ENCODE measurements at regions not wholly inside any gene's neighbourhood (a gene's known extent, or its start where the extent isn't known, plus 50 kb on each side); places are given as distances from the start of the nearest gene placed in this dataset.

DNA sequence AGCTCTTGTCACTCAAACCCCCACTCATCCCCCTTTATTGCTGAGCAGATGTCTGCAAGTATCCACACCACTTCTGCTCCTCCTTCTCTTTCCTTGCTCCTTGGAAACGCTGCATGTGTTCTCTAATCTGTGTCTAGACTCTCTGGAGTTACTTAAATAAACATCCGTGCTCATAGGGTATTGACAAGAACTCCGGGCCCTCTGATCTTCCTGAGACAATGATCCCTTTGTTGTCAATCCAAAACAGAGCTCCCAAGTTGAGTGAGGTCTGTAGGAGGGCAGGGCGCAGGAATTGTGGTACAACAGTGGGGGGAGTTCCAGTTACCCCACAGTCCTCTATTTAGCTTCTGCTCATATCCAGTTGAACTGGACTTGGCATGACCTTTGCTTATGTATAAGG is 489.0 kb downstream of the SNAPC1 start:
- Histone ChIP-seq H3K4me3 (ENCODE audit: low read depth in 1 of 3, low read length in 3 of 3) (no peak overlapping the region), H3K27me3 (ENCODE audit: control insufficient read depth in 4 of 4, insufficient read depth in 4 of 4, low read length in 3 of 4) (peaks cover 0 to 2% (median 0%) of the 10 kb centered on the region in 4 donors), H3K36me3 (ENCODE audit: control insufficient read depth in 4 of 4, insufficient read depth in 3 of 4, low read depth in 1 of 4, low read length in 3 of 4) (no peaks in the 10 kb centered on the region), H3K9me3 (ENCODE audit: control insufficient read depth in 4 of 4, low read length in 3 of 4) (no peaks in the 10 kb centered on the region), H3K27ac (ENCODE audit: low read depth in 1 of 2, low read length in 2 of 2) (no peak overlapping the region), H3K4me1 (ENCODE audit: control insufficient read depth in 4 of 4, insufficient read depth in 4 of 4, low read length in 3 of 4) (no peaks in the 10 kb centered on the region), H3K9ac (ENCODE audit: low read depth in 1 of 2, low read length in 2 of 2) (no peak overlapping the region)
- WGBS: 33% methylated on average over 4 of the region's 4 CpGs
- TF ChIP-seq, protein P1, sequence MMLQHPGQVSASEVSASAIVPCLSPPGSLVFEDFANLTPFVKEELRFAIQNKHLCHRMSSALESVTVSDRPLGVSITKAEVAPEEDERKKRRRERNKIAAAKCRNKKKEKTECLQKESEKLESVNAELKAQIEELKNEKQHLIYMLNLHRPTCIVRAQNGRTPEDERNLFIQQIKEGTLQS (IDR thresholded peaks at IDR 0.05): no peak
- TF ChIP-seq, protein P2, sequence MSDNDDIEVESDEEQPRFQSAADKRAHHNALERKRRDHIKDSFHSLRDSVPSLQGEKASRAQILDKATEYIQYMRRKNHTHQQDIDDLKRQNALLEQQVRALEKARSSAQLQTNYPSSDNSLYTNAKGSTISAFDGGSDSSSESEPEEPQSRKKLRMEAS (IDR thresholded peaks at IDR 0.05): no peak
- TF ChIP-seq FOXA2 (IDR thresholded peaks at IDR 0.05): no peak
- TF ChIP-seq, protein P3, sequence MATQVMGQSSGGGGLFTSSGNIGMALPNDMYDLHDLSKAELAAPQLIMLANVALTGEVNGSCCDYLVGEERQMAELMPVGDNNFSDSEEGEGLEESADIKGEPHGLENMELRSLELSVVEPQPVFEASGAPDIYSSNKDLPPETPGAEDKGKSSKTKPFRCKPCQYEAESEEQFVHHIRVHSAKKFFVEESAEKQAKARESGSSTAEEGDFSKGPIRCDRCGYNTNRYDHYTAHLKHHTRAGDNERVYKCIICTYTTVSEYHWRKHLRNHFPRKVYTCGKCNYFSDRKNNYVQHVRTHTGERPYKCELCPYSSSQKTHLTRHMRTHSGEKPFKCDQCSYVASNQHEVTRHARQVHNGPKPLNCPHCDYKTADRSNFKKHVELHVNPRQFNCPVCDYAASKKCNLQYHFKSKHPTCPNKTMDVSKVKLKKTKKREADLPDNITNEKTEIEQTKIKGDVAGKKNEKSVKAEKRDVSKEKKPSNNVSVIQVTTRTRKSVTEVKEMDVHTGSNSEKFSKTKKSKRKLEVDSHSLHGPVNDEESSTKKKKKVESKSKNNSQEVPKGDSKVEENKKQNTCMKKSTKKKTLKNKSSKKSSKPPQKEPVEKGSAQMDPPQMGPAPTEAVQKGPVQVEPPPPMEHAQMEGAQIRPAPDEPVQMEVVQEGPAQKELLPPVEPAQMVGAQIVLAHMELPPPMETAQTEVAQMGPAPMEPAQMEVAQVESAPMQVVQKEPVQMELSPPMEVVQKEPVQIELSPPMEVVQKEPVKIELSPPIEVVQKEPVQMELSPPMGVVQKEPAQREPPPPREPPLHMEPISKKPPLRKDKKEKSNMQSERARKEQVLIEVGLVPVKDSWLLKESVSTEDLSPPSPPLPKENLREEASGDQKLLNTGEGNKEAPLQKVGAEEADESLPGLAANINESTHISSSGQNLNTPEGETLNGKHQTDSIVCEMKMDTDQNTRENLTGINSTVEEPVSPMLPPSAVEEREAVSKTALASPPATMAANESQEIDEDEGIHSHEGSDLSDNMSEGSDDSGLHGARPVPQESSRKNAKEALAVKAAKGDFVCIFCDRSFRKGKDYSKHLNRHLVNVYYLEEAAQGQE (IDR thresholded peaks at IDR 0.05): no peak
- TF ChIP-seq, protein P4, sequence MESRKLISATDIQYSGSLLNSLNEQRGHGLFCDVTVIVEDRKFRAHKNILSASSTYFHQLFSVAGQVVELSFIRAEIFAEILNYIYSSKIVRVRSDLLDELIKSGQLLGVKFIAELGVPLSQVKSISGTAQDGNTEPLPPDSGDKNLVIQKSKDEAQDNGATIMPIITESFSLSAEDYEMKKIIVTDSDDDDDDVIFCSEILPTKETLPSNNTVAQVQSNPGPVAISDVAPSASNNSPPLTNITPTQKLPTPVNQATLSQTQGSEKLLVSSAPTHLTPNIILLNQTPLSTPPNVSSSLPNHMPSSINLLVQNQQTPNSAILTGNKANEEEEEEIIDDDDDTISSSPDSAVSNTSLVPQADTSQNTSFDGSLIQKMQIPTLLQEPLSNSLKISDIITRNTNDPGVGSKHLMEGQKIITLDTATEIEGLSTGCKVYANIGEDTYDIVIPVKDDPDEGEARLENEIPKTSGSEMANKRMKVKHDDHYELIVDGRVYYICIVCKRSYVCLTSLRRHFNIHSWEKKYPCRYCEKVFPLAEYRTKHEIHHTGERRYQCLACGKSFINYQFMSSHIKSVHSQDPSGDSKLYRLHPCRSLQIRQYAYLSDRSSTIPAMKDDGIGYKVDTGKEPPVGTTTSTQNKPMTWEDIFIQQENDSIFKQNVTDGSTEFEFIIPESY (IDR thresholded peaks at IDR 0.05): no peak
- TF ChIP-seq RXRA (IDR thresholded peaks at IDR 0.05): no peak
- no peak for DNase-seq (ENCODE audit: low spot score)

DNA sequence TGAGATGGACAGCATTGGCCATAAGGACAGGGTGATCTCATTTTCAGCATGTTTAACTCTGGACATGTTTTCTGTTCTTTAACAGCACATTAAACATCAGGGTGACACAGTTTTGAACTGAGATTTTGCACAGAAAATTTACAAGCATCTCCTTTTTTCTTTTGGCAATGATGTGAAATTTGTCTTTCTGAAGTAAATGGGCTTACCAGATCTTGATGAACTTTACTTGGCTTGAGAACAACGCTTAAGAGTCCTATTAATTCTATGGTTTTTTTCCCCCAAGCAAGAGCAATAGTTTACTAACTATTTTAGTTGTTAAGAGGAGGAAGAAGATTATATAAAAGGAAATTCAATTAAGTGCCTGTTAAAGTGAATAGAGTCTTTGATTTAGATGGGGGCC is 491.0 kb downstream of the SNAPC1 start:
- no peak overlapping the region for H3K4me3 ChIP-seq (ENCODE audit: low read depth in 1 of 3, low read length in 3 of 3)
- no peaks in the 10 kb centered on the region for H3K4me1 ChIP-seq (ENCODE audit: control insufficient read depth in 4 of 4, insufficient read depth in 4 of 4, low read length in 3 of 4)
- H3K9me3 ChIP-seq (ENCODE audit: control insufficient read depth in 4 of 4, low read length in 3 of 4): no peaks in the 10 kb centered on the region
- no peak overlapping the region for H3K9ac ChIP-seq (ENCODE audit: low read depth in 1 of 2, low read length in 2 of 2)
- TF ChIP-seq TAF1 (conservative IDR thresholded peaks at IDR 0.05) (no peak), YY1 (IDR thresholded peaks at IDR 0.05) (no peak), RAD21 (IDR thresholded peaks at IDR 0.05) (no peak), NR2F2 (IDR thresholded peaks at IDR 0.05) (no peak), FOXA1 (IDR thresholded peaks at IDR 0.05) (no peak), JUND (IDR thresholded peaks at IDR 0.05) (no peak), HNF4G (IDR thresholded peaks at IDR 0.05) (no peak), SP1 (IDR thresholded peaks at IDR 0.05) (no peak), FOXA2 (IDR thresholded peaks at IDR 0.05) (no peak)
- TF ChIP-seq, protein P5, sequence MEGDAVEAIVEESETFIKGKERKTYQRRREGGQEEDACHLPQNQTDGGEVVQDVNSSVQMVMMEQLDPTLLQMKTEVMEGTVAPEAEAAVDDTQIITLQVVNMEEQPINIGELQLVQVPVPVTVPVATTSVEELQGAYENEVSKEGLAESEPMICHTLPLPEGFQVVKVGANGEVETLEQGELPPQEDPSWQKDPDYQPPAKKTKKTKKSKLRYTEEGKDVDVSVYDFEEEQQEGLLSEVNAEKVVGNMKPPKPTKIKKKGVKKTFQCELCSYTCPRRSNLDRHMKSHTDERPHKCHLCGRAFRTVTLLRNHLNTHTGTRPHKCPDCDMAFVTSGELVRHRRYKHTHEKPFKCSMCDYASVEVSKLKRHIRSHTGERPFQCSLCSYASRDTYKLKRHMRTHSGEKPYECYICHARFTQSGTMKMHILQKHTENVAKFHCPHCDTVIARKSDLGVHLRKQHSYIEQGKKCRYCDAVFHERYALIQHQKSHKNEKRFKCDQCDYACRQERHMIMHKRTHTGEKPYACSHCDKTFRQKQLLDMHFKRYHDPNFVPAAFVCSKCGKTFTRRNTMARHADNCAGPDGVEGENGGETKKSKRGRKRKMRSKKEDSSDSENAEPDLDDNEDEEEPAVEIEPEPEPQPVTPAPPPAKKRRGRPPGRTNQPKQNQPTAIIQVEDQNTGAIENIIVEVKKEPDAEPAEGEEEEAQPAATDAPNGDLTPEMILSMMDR (IDR thresholded peaks at IDR 0.05; ENCODE audit: low read depth, low read length, missing input control): no peak
- TF ChIP-seq, protein P1 (IDR thresholded peaks at IDR 0.05): no peak
- TF ChIP-seq, protein P4 (IDR thresholded peaks at IDR 0.05): no peak
- TF ChIP-seq, protein P3 (IDR thresholded peaks at IDR 0.05): no peak
- no peaks in the 10 kb centered on the region for H3K36me3 ChIP-seq (ENCODE audit: control insufficient read depth in 4 of 4, insufficient read depth in 3 of 4, low read depth in 1 of 4, low read length in 3 of 4)
- no peak overlapping the region for H3K27ac ChIP-seq (ENCODE audit: low read depth in 1 of 2, low read length in 2 of 2)
- WGBS: 69% methylated on average over 1 of the region's 1 CpG
- peaks cover 0 to 2% (median under 1%) of the 10 kb centered on the region in 4 donors for H3K27me3 ChIP-seq (ENCODE audit: control insufficient read depth in 4 of 4, insufficient read depth in 4 of 4, low read length in 3 of 4)
- DNase-seq (ENCODE audit: low spot score): no peak
